HEK293T (cell line): ENCODE measurements at regions not wholly inside any gene's neighbourhood (a gene's known extent, or its start where the extent isn't known, plus 50 kb on each side); places are given as distances from the start of the nearest gene placed in this dataset.

Source experiments
- CTCF ChIA-PET: fragments of 350-600 bp; formaldehyde crosslinking; extraction: SDS; loops from one replicate; lab custom pipeline; 2021; ENCODE audit warnings: antibody characterized with exemption, inconsistent platforms; lab: Yijun Ruan, JAX
- POLR2A ChIA-PET: fragments of 350-600 bp; formaldehyde crosslinking; extraction: SDS; loops from one replicate; lab custom pipeline; 2020; ENCODE audit warnings: antibody characterized with exemption, inconsistent platforms; lab: Yijun Ruan, JAX
- DNase-seq: peaks from one replicate; pipeline ENCODE4 v3.0.0; 2012; ENCODE audit warnings: mixed read lengths; ENCODE audit errors: extremely low spot score
- ARNT ChIP-seq: fragments of 450-650 bp; IDR thresholded peaks from 2 replicates; pipeline ENCODE4 v1.6.1; 2017; ENCODE audit warnings: mild to moderate bottlenecking
- BHLHE40 ChIP-seq: fragments of 450-650 bp; IDR thresholded peaks from 2 replicates; pipeline ENCODE4 v1.6.1; 2016; ENCODE audit warnings: mild to moderate bottlenecking, moderate library complexity, borderline replicate concordance
- CTBP1 ChIP-seq: fragments of 450-650 bp; IDR thresholded peaks from 2 replicates; pipeline ENCODE4 v1.6.1; 2016; ENCODE audit warnings: borderline replicate concordance
- ELF4 ChIP-seq: fragments of 450-650 bp; IDR thresholded peaks from 2 replicates; pipeline ENCODE4 v1.6.1; 2017; ENCODE audit warnings: antibody characterized with exemption
- FOXA1 ChIP-seq: fragments of 450-650 bp; IDR thresholded peaks from 2 replicates; pipeline ENCODE4 v1.6.1; 2016; ENCODE audit warnings: mild to moderate bottlenecking
- FOXK2 ChIP-seq: fragments of 450-650 bp; IDR thresholded peaks from 2 replicates; pipeline ENCODE4 v1.6.1; 2016; ENCODE audit warnings: mild to moderate bottlenecking
- FOXM1 ChIP-seq: fragments of 450-650 bp; IDR thresholded peaks from 2 replicates; pipeline ENCODE4 v1.6.1; 2017; ENCODE audit warnings: mild to moderate bottlenecking, borderline replicate concordance
- HDGF ChIP-seq: fragments of 450-650 bp; IDR thresholded peaks from 2 replicates; pipeline ENCODE4 v1.6.1; 2017; ENCODE audit warnings: antibody characterized with exemption, borderline replicate concordance
- L3MBTL2 ChIP-seq: fragments of 450-650 bp; conservative IDR thresholded peaks from 2 replicates; pipeline ENCODE4 v1.6.1; 2016; ENCODE audit warnings: mild to moderate bottlenecking
- LEF1 ChIP-seq: fragments of 450-650 bp; IDR thresholded peaks from 2 replicates; pipeline ENCODE4 v1.6.1; 2017; ENCODE audit warnings: mild to moderate bottlenecking, borderline replicate concordance
- NFRKB ChIP-seq: fragments of 450-650 bp; IDR thresholded peaks from 2 replicates; pipeline ENCODE4 v1.6.1; 2016; ENCODE audit warnings: mild to moderate bottlenecking, moderate library complexity
- SP1 ChIP-seq: fragments of 450-650 bp; IDR thresholded peaks from 2 replicates; pipeline ENCODE4 v1.6.1; 2017
- SUZ12 ChIP-seq: fragments of 450-650 bp; IDR thresholded peaks from 2 replicates; pipeline ENCODE4 v1.6.1; 2016; ENCODE audit warnings: mild to moderate bottlenecking
- TARDBP ChIP-seq: fragments of 450-650 bp; IDR thresholded peaks from 2 replicates; pipeline ENCODE4 v1.6.1; 2016
- ZNF384 ChIP-seq: fragments of 450-650 bp; IDR thresholded peaks from 2 replicates; pipeline ENCODE4 v1.6.1; 2016
- TF ChIP-seq, protein P1 (sequence below): fragments of 450-650 bp; IDR thresholded peaks from 2 replicates; pipeline ENCODE4 v1.6.1; 2016

DNA sequence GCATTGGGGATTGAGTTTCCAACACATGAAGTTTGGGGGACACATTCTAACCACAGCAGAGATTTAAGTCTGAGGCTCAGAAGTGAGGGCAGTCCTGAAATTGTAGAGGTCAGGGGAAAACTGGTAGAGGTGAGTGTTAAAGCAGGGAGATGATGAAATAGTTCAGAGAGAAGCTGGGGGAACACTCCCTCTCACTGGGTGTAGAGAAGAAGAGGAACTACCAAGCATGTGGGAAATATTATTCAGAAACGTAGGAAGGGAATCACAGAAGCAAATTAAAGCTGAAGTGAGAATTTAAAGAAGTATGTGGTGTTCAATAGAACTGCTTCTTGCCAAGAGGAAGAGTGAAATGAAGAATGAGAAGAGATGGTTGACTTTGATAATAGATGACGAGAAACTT, 121.5 kb upstream of the FAM3C start:
- CTCF ChIA-PET: no interaction called here
- TF ChIP-seq ELF4 (no peak), HDGF (no peak), TARDBP (no peak), NFRKB (no peak), FOXA1 (no peak), BHLHE40 (no peak), CTBP1 (no peak), FOXK2 (no peak)
- POLR2A ChIA-PET: no interaction called here
- no peak for DNase-seq

- TF ChIP-seq NFRKB: no peak
- no peak for TF ChIP-seq L3MBTL2
- TF ChIP-seq, protein P1, sequence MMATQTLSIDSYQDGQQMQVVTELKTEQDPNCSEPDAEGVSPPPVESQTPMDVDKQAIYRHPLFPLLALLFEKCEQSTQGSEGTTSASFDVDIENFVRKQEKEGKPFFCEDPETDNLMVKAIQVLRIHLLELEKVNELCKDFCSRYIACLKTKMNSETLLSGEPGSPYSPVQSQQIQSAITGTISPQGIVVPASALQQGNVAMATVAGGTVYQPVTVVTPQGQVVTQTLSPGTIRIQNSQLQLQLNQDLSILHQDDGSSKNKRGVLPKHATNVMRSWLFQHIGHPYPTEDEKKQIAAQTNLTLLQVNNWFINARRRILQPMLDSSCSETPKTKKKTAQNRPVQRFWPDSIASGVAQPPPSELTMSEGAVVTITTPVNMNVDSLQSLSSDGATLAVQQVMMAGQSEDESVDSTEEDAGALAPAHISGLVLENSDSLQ: no peak
- no peak for TF ChIP-seq FOXM1
- no peak for TF ChIP-seq BHLHE40
- no peak for TF ChIP-seq HDGF
- TF ChIP-seq ARNT: no peak
- no peak for TF ChIP-seq ZNF384
- TF ChIP-seq SP1: no peak
- TF ChIP-seq SUZ12: no peak
- no peak for TF ChIP-seq FOXK2
- ChIA-PET CTCF (no interaction called here), POLR2A (no interaction called here)
- DNase-seq: no peak
These were observed 120.7 kb upstream of the FAM3C start for GRCh38 chr7:121516821-121517220.

DNA sequence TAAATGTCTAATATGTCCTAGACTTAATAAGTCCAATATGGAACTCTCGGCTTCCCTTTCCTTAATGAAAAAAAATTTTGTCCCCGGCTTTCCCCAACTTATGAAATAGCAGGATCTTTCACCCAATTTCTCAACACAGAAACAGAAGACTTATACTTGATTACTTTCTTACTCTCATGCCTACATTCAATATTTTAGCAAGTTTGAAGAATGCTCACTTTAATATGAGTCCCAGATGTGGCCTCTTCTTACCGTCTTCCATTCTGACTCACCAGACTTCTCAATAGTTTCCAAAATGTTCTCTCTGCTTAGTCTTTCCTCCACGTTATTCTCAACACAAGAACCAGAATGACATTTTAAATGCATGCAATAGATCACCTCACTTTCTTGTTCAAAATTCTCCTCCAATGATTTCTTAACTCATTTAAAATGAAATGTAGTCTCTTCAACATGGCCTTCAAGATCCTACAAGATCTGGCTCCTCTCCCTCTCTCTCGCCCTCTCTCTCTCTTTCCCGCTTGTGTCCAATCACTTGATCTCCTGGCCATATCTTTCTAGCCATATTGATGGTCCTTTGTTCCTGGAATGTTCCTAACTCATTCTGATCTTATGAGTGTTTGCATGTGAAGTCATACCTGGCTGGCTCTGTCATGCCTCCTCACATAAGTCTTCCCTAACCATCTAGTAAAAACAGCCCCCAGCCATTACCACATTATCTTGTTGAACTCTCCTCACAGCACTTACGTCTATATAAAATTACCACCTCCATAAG, 119.7 kb upstream of the FAM3C start:
- TF ChIP-seq ARNT (no peak), LEF1 (no peak), FOXA1 (no peak), CTBP1 (no peak), SUZ12 (no peak), L3MBTL2 (no peak), TARDBP (no peak), SP1 (no peak), ELF4 (no peak), BHLHE40 (no peak), FOXK2 (no peak), FOXM1 (no peak), HDGF (no peak), ZNF384 (no peak), NFRKB (no peak)
- TF ChIP-seq, protein P1: no peak
- ChIA-PET POLR2A (no interaction called here), CTCF (no interaction called here)
- DNase-seq: no peak

GRCh38 chr7:121515229-121515628, 119.1 kb upstream of the FAM3C start:
- no peak for TF ChIP-seq SP1
- no peak for TF ChIP-seq TARDBP
- TF ChIP-seq BHLHE40: no peak
- TF ChIP-seq L3MBTL2: no peak
- TF ChIP-seq FOXA1: no peak
- TF ChIP-seq ELF4: no peak
- TF ChIP-seq ARNT: no peak
- no peak for TF ChIP-seq NFRKB
- no peak for TF ChIP-seq FOXK2
- TF ChIP-seq HDGF: no peak
- ChIA-PET POLR2A (no interaction called here), CTCF (no interaction called here)
- no peak for DNase-seq

GRCh38 chr7:121513105-121513504, 117.0 kb upstream of the FAM3C start:
- POLR2A ChIA-PET: no interaction called here
- CTCF ChIA-PET: no interaction called here
- no peak for DNase-seq
- TF ChIP-seq SP1: no peak
- no peak for TF ChIP-seq TARDBP
- no peak for TF ChIP-seq ZNF384
- no peak for TF ChIP-seq SUZ12
- TF ChIP-seq ARNT: no peak

- no peak for TF ChIP-seq FOXK2
- no peak for TF ChIP-seq L3MBTL2
- TF ChIP-seq CTBP1: no peak
- no peak for TF ChIP-seq ARNT
- TF ChIP-seq TARDBP: no peak
- TF ChIP-seq NFRKB: no peak
- TF ChIP-seq FOXM1: no peak
- TF ChIP-seq, protein P1: no peak
- no peak for TF ChIP-seq SP1
- TF ChIP-seq SUZ12: no peak
- no peak for TF ChIP-seq FOXA1
- no peak for TF ChIP-seq ZNF384
- no peak for TF ChIP-seq BHLHE40
- DNase-seq: no peak
- ChIA-PET POLR2A (no interaction called here), CTCF (no interaction called here)
These were observed 114.9 kb upstream of the FAM3C start for GRCh38 chr7:121510858-121511482.

DNA sequence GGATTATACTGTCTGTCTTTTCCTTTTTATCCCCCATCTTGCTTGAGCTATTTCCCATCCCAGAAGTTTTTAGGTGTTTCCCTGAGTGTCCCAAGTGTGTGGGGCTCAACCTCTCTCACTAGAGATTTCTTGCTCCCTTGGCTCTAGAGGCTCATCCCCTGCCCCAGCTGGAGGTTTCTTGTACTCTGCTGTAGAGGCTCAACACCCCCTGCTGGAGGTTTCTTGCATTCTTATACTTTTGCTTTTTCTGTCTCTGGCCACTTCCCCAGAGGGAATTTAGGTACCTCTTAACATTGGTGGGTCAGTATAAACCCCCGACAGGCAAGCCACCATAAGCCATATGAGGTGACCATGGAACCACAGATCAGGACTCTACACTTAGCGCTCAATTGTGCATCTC, 114.2 kb upstream of the FAM3C start:
- ChIA-PET POLR2A (no interaction called here), CTCF (no interaction called here)
- no peak for TF ChIP-seq ARNT
- no peak for TF ChIP-seq TARDBP
- TF ChIP-seq FOXM1: no peak
- TF ChIP-seq HDGF: no peak
- no peak for TF ChIP-seq NFRKB
- TF ChIP-seq, protein P1: no peak
- no peak for TF ChIP-seq CTBP1
- no peak for DNase-seq
